Esophagus muscularis mucosa (tissue), 2 donors: ENCODE measurements at regions not wholly inside any gene's neighbourhood (a gene's known extent, or its start where the extent isn't known, plus 50 kb on each side); places are given as distances from the start of the nearest gene placed in this dataset.
"Not testable (repeated sequence)": the region's sequence is repeated elsewhere in the genome, so short reads cannot be mapped to it uniquely, and the experiment has no call there.

Source experiments
- POLR2A ChIP-seq: fragments of 450-650 bp; IDR thresholded peaks from one replicate; pipeline ENCODE4 v1.6.1; 2017; ENCODE audit warnings: antibody characterized with exemption, moderate library complexity, mild to moderate bottlenecking, low read depth
- POLR2AphosphoS5 ChIP-seq, 2 donors: sonication (generic); formaldehyde crosslinking; IDR thresholded peaks; one replicate each; pipeline ENCODE4 v1.6.1; 2017; ENCODE audit warnings: antibody characterized with exemption in 2 of 2

- not testable (repeated sequence) for TF ChIP-seq POLR2AphosphoS5 (IDR thresholded peaks at IDR 0.05); POLR2A
Measured at GRCh38 chr2:111382507-111382906, 261.8 kb downstream of the BCL2L11 start.
